ENCODE measurements at regions not wholly inside any gene's neighbourhood (a gene's known extent, or its start where the extent isn't known, plus 50 kb on each side); places are given as distances from the start of the nearest gene placed in this dataset.

DNA sequence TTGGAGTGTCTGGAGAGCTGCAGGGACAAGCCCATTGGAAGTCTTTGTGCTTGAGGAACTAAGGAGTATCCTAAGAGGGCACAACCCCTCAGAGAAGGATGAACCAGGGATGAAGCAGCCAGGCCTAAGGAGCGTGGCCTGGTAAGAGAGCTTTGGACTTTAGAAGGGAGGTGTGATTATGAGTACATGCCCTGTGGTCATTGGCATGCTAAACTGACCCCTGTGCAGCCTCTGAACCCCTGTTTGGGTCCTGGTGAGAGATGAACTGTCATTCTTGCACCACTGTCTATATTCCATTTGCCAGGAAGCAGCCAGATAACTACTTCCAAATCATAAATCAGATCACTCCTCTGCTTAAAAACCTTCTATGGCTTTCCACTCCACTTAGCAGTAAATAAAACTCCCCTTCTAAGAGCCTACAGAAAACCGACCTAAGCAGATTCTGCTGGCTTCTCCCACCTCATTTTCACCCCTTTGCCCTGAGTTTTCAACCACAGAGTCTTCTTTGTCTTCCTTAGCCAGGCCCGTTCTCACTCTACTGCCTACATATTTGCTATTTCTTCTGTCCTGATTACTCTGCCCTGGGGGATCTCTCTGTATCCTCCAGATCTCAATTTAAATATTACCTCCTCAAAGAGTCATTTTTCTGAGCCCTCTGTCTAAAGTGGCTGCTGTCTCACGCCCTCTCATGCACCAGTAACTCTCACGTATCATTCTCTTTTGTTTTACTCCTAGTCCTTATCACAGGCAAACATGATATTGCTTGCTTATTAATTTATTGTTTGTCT is 56.7 kb downstream of the MID1IP1 start:
- TF ChIP-seq, protein P1, sequence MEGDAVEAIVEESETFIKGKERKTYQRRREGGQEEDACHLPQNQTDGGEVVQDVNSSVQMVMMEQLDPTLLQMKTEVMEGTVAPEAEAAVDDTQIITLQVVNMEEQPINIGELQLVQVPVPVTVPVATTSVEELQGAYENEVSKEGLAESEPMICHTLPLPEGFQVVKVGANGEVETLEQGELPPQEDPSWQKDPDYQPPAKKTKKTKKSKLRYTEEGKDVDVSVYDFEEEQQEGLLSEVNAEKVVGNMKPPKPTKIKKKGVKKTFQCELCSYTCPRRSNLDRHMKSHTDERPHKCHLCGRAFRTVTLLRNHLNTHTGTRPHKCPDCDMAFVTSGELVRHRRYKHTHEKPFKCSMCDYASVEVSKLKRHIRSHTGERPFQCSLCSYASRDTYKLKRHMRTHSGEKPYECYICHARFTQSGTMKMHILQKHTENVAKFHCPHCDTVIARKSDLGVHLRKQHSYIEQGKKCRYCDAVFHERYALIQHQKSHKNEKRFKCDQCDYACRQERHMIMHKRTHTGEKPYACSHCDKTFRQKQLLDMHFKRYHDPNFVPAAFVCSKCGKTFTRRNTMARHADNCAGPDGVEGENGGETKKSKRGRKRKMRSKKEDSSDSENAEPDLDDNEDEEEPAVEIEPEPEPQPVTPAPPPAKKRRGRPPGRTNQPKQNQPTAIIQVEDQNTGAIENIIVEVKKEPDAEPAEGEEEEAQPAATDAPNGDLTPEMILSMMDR (IDR thresholded peaks at IDR 0.05 in 2 of 3, conservative IDR thresholded peaks at IDR 0.05 in 1 of 3; ENCODE audit: insufficient read depth in 2 of 3, low read depth in 1 of 3, low read length in 3 of 3): no peak
- TF ChIP-seq ZNF830 (CRISPR knock-in tag; IDR thresholded peaks at IDR 0.05) (no peak), YY1 (IDR thresholded peaks at IDR 0.05; ENCODE audit: borderline replicate concordance in 1 of 3, control insufficient read depth in 1 of 3, extremely low read depth in 1 of 3, insufficient read depth in 3 of 3, insufficient read length in 1 of 3, insufficient replicate concordance in 2 of 3, low read depth in 1 of 3, low read length in 2 of 3) (no peak)
- TF ChIP-seq, protein P2, sequence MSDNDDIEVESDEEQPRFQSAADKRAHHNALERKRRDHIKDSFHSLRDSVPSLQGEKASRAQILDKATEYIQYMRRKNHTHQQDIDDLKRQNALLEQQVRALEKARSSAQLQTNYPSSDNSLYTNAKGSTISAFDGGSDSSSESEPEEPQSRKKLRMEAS (CRISPR knock-in tag; IDR thresholded peaks at IDR 0.05): no peak
